ENCODE measurements at regions not wholly inside any gene's neighbourhood (a gene's known extent, or its start where the extent isn't known, plus 50 kb on each side); places are given as distances from the start of the nearest gene placed in this dataset.

DNA sequence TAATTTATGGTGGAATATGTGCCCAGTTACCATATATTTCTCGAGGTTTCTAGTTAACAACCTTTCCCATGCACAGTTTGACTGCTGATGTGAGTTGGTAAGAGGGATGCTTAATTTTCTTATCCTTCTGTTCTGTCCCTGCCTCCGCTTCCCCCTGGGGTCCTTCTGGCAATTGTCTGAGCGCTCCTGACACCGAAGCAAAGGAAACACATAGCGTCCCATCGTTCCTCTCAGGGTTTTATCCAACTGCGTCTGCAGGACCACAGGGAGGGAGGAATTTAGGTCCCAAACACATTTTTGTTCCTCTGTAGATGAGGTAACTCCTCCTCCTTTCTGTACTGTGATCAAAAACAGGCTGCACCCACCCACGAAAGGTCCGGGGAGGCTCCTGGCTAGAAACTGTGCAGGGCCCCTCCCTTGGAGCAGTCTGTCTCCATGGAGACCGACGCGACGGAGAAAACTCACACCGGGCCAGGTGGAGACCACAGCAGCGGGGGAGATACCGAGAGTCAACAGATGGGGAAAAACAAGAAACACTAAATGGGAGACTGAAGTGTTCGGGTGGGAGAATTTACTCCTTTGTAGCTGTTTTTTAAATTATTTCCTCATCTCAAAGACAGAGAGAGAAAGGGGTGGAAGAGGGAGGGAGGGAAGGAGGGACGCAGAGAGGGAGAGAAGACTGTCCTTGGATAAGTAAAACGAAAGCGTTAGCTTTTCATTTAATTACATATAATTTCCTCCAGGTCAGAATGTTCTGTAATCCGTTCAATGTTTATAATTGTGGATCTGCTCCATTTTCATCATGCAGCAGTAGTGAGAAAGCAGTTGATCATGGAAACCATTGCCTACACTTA, 191.8 kb upstream of the NBEA start:
- ChIA-PET POLR2A (no interaction called here), CTCF (no interaction called here)
- intact Hi-C loops (cut with DNase I, micrococcal nuclease) = no loop called here
- Mint-ChIP-seq H3K4me3 (no peak overlapping the region), H3K36me3 (ENCODE audit: low read depth) (no peaks in the 10 kb centered on the region), H3K27ac (no peak overlapping the region), H3K9me3 (no peaks in the 10 kb centered on the region), H3K4me1 (ENCODE audit: low read depth) (no peaks in the 10 kb centered on the region), H3K27me3 (peaks cover 27% of the 10 kb centered on the region)
- Histone ChIP-seq H3K4me3 (ENCODE audit: low read length) (no peak overlapping the region), H3K27ac (ENCODE audit: low read depth in 1 of 2, low read length in 2 of 2) (no peak overlapping the region), H3K27me3 (ENCODE audit: control insufficient read depth in 1 of 2, insufficient read depth in 2 of 2, low read length in 2 of 2) (no peaks in the 10 kb centered on the region), H3K9me3 (ENCODE audit: control insufficient read depth in 1 of 2, insufficient read depth in 1 of 2, low read length in 2 of 2) (peaks cover 0 to 15% of the 10 kb centered on the region in 2 experiments), H3K4me1 (ENCODE audit: insufficient read depth, low read length) (no peaks in the 10 kb centered on the region), H3K36me3 (ENCODE audit: insufficient read depth, low read length) (no peaks in the 10 kb centered on the region)
- DNase-seq (no peak), ATAC-seq (ENCODE audit: poor library complexity) (no peak)
- TF ChIP-seq, protein P1, sequence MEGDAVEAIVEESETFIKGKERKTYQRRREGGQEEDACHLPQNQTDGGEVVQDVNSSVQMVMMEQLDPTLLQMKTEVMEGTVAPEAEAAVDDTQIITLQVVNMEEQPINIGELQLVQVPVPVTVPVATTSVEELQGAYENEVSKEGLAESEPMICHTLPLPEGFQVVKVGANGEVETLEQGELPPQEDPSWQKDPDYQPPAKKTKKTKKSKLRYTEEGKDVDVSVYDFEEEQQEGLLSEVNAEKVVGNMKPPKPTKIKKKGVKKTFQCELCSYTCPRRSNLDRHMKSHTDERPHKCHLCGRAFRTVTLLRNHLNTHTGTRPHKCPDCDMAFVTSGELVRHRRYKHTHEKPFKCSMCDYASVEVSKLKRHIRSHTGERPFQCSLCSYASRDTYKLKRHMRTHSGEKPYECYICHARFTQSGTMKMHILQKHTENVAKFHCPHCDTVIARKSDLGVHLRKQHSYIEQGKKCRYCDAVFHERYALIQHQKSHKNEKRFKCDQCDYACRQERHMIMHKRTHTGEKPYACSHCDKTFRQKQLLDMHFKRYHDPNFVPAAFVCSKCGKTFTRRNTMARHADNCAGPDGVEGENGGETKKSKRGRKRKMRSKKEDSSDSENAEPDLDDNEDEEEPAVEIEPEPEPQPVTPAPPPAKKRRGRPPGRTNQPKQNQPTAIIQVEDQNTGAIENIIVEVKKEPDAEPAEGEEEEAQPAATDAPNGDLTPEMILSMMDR (IDR thresholded peaks at IDR 0.05) = no peak

DNA sequence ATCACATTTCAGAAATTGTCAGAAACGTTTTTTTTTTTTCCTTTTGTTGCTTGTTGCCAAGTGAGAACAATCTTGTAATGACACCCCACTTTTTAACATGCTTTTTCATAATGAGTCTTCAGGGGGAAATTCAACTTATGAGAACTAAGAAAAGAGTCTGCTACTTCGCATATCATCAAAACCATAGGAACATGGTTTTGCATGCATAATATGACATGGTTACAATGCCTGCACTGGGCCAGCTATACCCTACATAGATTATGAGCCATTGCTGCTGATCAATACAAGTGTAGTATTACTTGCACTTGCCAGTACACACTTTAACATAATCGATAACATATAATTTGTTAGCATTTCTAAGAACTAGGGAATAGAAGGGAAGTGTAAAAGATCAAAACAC, 191.0 kb upstream of the NBEA start:
- intact Hi-C loops (cut with DNase I, micrococcal nuclease) = no loop called here
- ChIA-PET CTCF (no interaction called here), POLR2A (no interaction called here)
- Mint-ChIP-seq H3K4me1 (ENCODE audit: low read depth) (no peaks in the 10 kb centered on the region), H3K27me3 (peaks cover 27% of the 10 kb centered on the region), H3K27ac (no peak overlapping the region), H3K36me3 (ENCODE audit: low read depth) (no peaks in the 10 kb centered on the region), H3K4me3 (no peak overlapping the region), H3K9me3 (no peaks in the 10 kb centered on the region)
- no peak for ATAC-seq (ENCODE audit: poor library complexity)
- DNase-seq = no peak
- peaks cover 0 to 15% of the 10 kb centered on the region in 2 experiments for H3K9me3 ChIP-seq (ENCODE audit: control insufficient read depth in 1 of 2, insufficient read depth in 1 of 2, low read length in 2 of 2)
- H3K4me3 ChIP-seq (ENCODE audit: low read length) = no peak overlapping the region
- TF ChIP-seq, protein P1 (IDR thresholded peaks at IDR 0.05) = no peak
- H3K36me3 ChIP-seq (ENCODE audit: insufficient read depth, low read length) = no peaks in the 10 kb centered on the region
- H3K27me3 ChIP-seq (ENCODE audit: control insufficient read depth in 1 of 2, insufficient read depth in 2 of 2, low read length in 2 of 2) = no peaks in the 10 kb centered on the region
- no peaks in the 10 kb centered on the region for H3K4me1 ChIP-seq (ENCODE audit: insufficient read depth, low read length)
- no peak overlapping the region for H3K27ac ChIP-seq (ENCODE audit: low read depth in 1 of 2, low read length in 2 of 2)

DNA sequence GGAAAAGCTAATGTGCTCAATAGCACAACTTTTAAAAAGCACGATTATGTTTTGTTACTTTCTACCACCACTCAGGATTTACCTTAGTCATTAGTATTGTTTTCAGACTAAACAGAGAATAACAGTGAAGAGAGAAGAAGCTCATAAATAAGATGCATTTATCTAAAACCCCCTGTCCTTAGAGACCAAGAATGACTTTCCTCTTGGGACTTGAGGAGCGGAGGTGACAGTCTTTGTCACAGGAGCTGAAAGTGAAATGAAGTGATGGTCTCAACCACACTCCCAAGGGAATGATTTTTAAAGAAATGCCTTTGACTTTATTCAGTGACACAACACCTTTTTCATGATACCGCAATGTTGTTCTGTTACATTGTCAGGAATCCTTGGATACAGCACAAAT, 190.6 kb upstream of the NBEA start:
- no peaks in the 10 kb centered on the region for H3K9me3 Mint-ChIP-seq
- POLR2A ChIA-PET = no interaction called here
- H3K27me3 Mint-ChIP-seq = peaks cover 27% of the 10 kb centered on the region
- no peak overlapping the region for H3K27ac Mint-ChIP-seq
- H3K36me3 Mint-ChIP-seq (ENCODE audit: low read depth) = no peaks in the 10 kb centered on the region
- Histone ChIP-seq H3K27me3 (ENCODE audit: control insufficient read depth in 1 of 2, insufficient read depth in 2 of 2, low read length in 2 of 2) (no peaks in the 10 kb centered on the region), H3K9me3 (ENCODE audit: control insufficient read depth in 1 of 2, insufficient read depth in 1 of 2, low read length in 2 of 2) (peaks cover 0 to 15% of the 10 kb centered on the region in 2 experiments), H3K4me1 (ENCODE audit: insufficient read depth, low read length) (no peaks in the 10 kb centered on the region), H3K27ac (ENCODE audit: low read depth in 1 of 2, low read length in 2 of 2) (no peak overlapping the region), H3K4me3 (ENCODE audit: low read length) (no peak overlapping the region), H3K36me3 (ENCODE audit: insufficient read depth, low read length) (no peaks in the 10 kb centered on the region)
- TF ChIP-seq, protein P1 (IDR thresholded peaks at IDR 0.05) = no peak
- intact Hi-C loops (cut with DNase I, micrococcal nuclease) = no loop called here
- H3K4me1 Mint-ChIP-seq (ENCODE audit: low read depth) = no peaks in the 10 kb centered on the region
- CTCF ChIA-PET = no interaction called here
- ATAC-seq (ENCODE audit: poor library complexity) (no peak), DNase-seq (no peak)
- H3K4me3 Mint-ChIP-seq = no peak overlapping the region
